Epithelial cell of proximal tubule (primary cell): ENCODE measurements at regions not wholly inside any gene's neighbourhood (a gene's known extent, or its start where the extent isn't known, plus 50 kb on each side); places are given as distances from the start of the nearest gene placed in this dataset.

ENCODE experiments used
- DNase-seq: peaks from one replicate; pipeline ENCODE4 v3.0.0-alpha.2; 2011; ENCODE audit warnings: low read depth
- H3K4me3 ChIP-seq: 2 replicates; pipeline ENCODE4 v1.5.1; 2011; ENCODE audit warnings: low read depth, mild to moderate bottlenecking, low read length
- CTCF ChIP-seq: conservative IDR thresholded peaks from 2 replicates; pipeline ENCODE4 v1.5.1; 2012; ENCODE audit warnings: low read depth, mild to moderate bottlenecking, low read length

- no peak for DNase-seq
- no peak overlapping the region for H3K4me3 ChIP-seq
- no peak for TF ChIP-seq CTCF
These were observed 873.8 kb downstream of the BRD1 start for GRCh38 chr22:48953830-48954229.

- no peak for DNase-seq
- no peak for TF ChIP-seq CTCF
- no peak overlapping the region for H3K4me3 ChIP-seq
These were observed 874.5 kb downstream of the BRD1 start for GRCh38 chr22:48953103-48953720.

GRCh38 chr22:48952256-48953102, 875.2 kb downstream of the BRD1 start:
- no peak for DNase-seq
- H3K4me3 ChIP-seq = no peak overlapping the region
- TF ChIP-seq CTCF = no peak

GRCh38 chr22:48951836-48952235, 875.8 kb downstream of the BRD1 start:
- DNase-seq = no peak
- no peak for TF ChIP-seq CTCF

GRCh38 chr22:48950151-48950915, 877.3 kb downstream of the BRD1 start:
- TF ChIP-seq CTCF = no peak
- no peak for DNase-seq
- no peak overlapping the region for H3K4me3 ChIP-seq

More at GRCh38 chr22:48951836-48952235, 875.8 kb downstream of the BRD1 start:
- no peak overlapping the region for H3K4me3 ChIP-seq

GRCh38 chr22:48949375-48950149, 878.1 kb downstream of the BRD1 start:
- no peak for TF ChIP-seq CTCF
- no peak overlapping the region for H3K4me3 ChIP-seq
- DNase-seq = no peak
